ENCODE measurements at regions not wholly inside any gene's neighbourhood (a gene's known extent, or its start where the extent isn't known, plus 50 kb on each side); places are given as distances from the start of the nearest gene placed in this dataset.
"Not testable (repeated sequence)": the region's sequence is repeated elsewhere in the genome, so short reads cannot be mapped to it uniquely, and the experiment has no call there.

DNA sequence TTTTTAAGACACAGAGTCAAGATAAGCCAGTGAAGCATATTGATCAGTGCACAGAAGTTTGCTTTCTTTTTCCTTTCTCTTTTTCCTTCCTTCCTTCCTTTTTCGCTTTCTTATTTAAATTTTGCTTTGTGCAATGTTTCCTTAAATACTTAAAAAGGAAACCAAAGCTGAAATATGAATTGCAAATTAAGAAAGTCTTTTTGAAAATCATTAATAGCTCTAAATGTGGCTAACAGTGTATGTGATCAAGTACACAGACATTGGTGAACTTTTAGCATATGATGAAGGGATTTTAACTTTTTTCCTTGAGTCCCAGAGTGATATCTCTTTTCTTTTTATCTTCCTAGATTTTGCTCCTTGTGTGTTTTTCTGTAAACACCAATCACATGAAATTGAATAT, 1356.9 kb upstream of the PRR20A start:
- Mint-ChIP-seq H3K9me3 (peaks cover 3 to 13% (median 3%) of the 10 kb centered on the region in 3 donors), H3K27me3 (no peaks in the 10 kb centered on the region), H3K4me1 (no peaks in the 10 kb centered on the region), H3K27ac (no peak overlapping the region), H3K36me3 (no peaks in the 10 kb centered on the region), H3K4me3 (no peak overlapping the region)

GRCh38 chr13:55788548-55788947, 1352.2 kb upstream of the PRR20A start:
- no peaks in the 10 kb centered on the region for H3K27me3 Mint-ChIP-seq
- peaks cover 2% of the 10 kb centered on the region for H3K36me3 Mint-ChIP-seq
- H3K4me1 Mint-ChIP-seq, result no peaks in the 10 kb centered on the region
- peaks cover 2 to 8% (median 3%) of the 10 kb centered on the region in 3 donors for H3K9me3 Mint-ChIP-seq
- no peak overlapping the region for H3K4me3 Mint-ChIP-seq
- H3K27ac Mint-ChIP-seq, result no peak overlapping the region

DNA sequence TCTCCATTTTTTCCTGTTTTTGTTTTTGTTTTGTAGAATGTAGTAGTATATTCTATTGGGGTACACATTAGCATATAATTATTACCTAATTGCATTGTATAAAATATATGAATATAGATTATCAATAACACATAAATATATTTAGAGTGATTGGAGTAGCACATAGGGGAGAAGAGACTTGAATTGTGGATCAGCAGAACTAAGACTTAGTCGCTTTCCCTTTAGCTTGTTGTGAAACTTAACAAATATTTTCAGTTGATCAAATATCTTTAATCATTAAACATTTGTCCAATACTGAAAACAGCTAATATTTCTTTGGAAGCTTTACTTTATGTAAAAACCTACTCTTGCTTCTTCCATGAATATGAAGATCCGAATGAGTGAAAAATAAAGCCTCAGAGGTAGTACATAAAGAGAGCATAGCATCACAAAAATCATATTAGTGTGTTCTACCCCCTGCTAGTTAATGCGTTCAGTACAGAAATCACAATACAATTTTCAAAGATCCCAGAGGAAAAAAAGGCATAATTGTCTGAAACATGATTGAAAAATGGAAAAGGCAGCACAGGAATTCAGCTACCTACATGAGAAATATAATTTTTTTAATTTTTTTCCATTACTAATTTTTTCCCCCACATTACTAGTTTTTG, 1348.0 kb upstream of the PRR20A start:
- H3K27ac Mint-ChIP-seq, result no peak overlapping the region
- H3K36me3 Mint-ChIP-seq, result peaks cover 2% of the 10 kb centered on the region
- peaks cover 3 to 8% (median 5%) of the 10 kb centered on the region in 3 donors for H3K9me3 Mint-ChIP-seq
- H3K27me3 Mint-ChIP-seq, result no peaks in the 10 kb centered on the region
- no peaks in the 10 kb centered on the region for H3K4me1 Mint-ChIP-seq
- no peak overlapping the region for H3K4me3 Mint-ChIP-seq

DNA sequence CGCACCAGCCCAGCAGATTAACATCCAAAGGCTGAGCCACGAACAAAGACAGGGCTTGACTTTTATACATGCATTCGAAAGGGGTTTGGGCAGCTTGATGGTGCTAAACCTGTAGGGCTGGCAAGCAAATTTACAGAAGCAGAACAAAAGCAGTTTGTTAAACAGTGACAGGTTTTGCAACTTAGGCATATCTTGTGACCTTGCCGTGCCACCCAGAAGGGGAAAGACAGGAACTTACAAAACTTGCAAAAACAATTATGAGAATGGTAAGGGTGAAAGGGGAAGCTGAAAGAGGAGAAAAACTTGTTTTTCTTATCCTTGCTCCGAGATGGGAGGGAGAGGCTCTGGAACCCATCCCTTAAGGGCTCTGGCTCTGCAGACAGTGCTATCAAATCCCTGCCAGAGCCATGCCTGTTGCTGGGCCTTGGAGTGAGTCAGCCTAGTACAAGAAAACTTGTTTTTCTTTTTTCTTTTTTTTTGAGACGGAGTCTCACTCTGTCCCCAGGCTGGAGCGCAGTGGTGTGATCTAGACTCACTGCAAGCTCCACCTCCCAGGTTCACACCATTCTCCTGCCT, 1325.2 kb upstream of the PRR20A start:
- Mint-ChIP-seq H3K27me3 (no peaks in the 10 kb centered on the region), H3K27ac (no peak overlapping the region), H3K9me3 (peaks cover 2 to 7% (median 7%) of the 10 kb centered on the region in 3 donors), H3K4me1 (no peaks in the 10 kb centered on the region), H3K4me3 (no peak overlapping the region), H3K36me3 (peaks cover 2% of the 10 kb centered on the region)

GRCh38 chr13:55816976-55817601, 1323.6 kb upstream of the PRR20A start:
- no peaks in the 10 kb centered on the region for H3K27me3 Mint-ChIP-seq
- H3K36me3 Mint-ChIP-seq, result peaks cover 2% of the 10 kb centered on the region
- peaks cover 2 to 13% (median 5%) of the 10 kb centered on the region in 3 donors for H3K9me3 Mint-ChIP-seq
- peak overlapping the region in 1 of 4 donors; percentile 39 for H3K4me3 Mint-ChIP-seq
- H3K4me1 Mint-ChIP-seq, result no peaks in the 10 kb centered on the region
- no peak overlapping the region for H3K27ac Mint-ChIP-seq

DNA sequence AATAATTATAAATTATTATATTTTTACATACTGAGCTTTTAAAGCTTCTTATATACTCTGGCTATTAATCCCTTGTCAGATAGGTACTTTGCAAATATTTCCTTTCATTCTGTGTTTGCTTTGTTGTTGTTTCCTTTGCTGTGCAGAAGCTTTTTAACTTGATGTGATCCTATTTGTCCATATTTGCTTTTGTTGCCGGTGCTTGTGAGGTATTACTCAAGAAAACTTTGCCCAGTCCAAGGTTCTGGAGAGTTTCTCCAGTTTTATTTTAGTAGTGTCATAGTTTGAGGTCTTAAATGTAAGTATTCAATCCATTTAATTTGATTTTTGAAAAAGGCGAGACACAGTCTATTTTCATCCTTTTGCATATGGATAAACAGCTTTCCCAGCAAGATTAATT, 1319.9 kb upstream of the PRR20A start:
- peaks cover 2% of the 10 kb centered on the region for H3K36me3 Mint-ChIP-seq
- peaks cover 2 to 13% (median 5%) of the 10 kb centered on the region in 3 donors for H3K9me3 Mint-ChIP-seq
- no peaks in the 10 kb centered on the region for H3K27me3 Mint-ChIP-seq
- no peak overlapping the region for H3K27ac Mint-ChIP-seq
- no peaks in the 10 kb centered on the region for H3K4me1 Mint-ChIP-seq
- H3K4me3 Mint-ChIP-seq, result no peak overlapping the region

GRCh38 chr13:55869648-55870047, 1271.1 kb upstream of the PRR20A start:
- no peak overlapping the region for H3K27ac Mint-ChIP-seq
- H3K36me3 Mint-ChIP-seq, result no peaks in the 10 kb centered on the region
- no peak overlapping the region for H3K4me3 Mint-ChIP-seq
- H3K4me1 Mint-ChIP-seq, result no peaks in the 10 kb centered on the region
- H3K9me3 Mint-ChIP-seq, result peaks cover 0 to 15% (median 9%) of the 10 kb centered on the region in 3 donors
- no peaks in the 10 kb centered on the region for H3K27me3 Mint-ChIP-seq

- Mint-ChIP-seq H3K4me3 (no peak overlapping the region), H3K27me3 (no peaks in the 10 kb centered on the region), H3K36me3 (no peaks in the 10 kb centered on the region), H3K27ac (no peak overlapping the region), H3K4me1 (no peaks in the 10 kb centered on the region), H3K9me3 (peaks cover 1 to 5% (median 2%) of the 10 kb centered on the region in 3 donors)
These were observed 1253.2 kb upstream of the PRR20A start for GRCh38 chr13:55887561-55887960.

- no peak overlapping the region for H3K27ac Mint-ChIP-seq
- no peak overlapping the region for H3K4me3 Mint-ChIP-seq
- peaks cover 2 to 15% (median 5%) of the 10 kb centered on the region in 3 donors for H3K9me3 Mint-ChIP-seq
- no peaks in the 10 kb centered on the region for H3K4me1 Mint-ChIP-seq
- H3K27me3 Mint-ChIP-seq, result no peaks in the 10 kb centered on the region
- H3K36me3 Mint-ChIP-seq, result no peaks in the 10 kb centered on the region
These were observed 1247.2 kb upstream of the PRR20A start for GRCh38 chr13:55893540-55893939.

GRCh38 chr13:55937180-55937579, 1203.5 kb upstream of the PRR20A start:
- H3K4me3 Mint-ChIP-seq, result no peak overlapping the region
- no peaks in the 10 kb centered on the region for H3K4me1 Mint-ChIP-seq
- peaks cover 0 to 6% (median 5%) of the 10 kb centered on the region in 3 donors for H3K9me3 Mint-ChIP-seq
- no peaks in the 10 kb centered on the region for H3K27me3 Mint-ChIP-seq
- H3K36me3 Mint-ChIP-seq, result no peaks in the 10 kb centered on the region
- peak overlapping the region in 1 of 3 donors; percentile 62 for H3K27ac Mint-ChIP-seq

- H3K36me3 Mint-ChIP-seq, result no peaks in the 10 kb centered on the region
- H3K27me3 Mint-ChIP-seq, result no peaks in the 10 kb centered on the region
- H3K4me1 Mint-ChIP-seq, result no peaks in the 10 kb centered on the region
- H3K27ac Mint-ChIP-seq, result no peak overlapping the region
- peaks cover 3 to 13% (median 5%) of the 10 kb centered on the region in 3 donors for H3K9me3 Mint-ChIP-seq
- no peak overlapping the region for H3K4me3 Mint-ChIP-seq
These were observed 1192.5 kb upstream of the PRR20A start for GRCh38 chr13:55948175-55948574.

GRCh38 chr13:55963934-55964333, 1176.8 kb upstream of the PRR20A start:
- no peak overlapping the region for H3K27ac Mint-ChIP-seq
- H3K4me1 Mint-ChIP-seq, result no peaks in the 10 kb centered on the region
- H3K36me3 Mint-ChIP-seq, result no peaks in the 10 kb centered on the region
- peaks cover 0 to 6% (median 5%) of the 10 kb centered on the region in 3 donors for H3K9me3 Mint-ChIP-seq
- H3K27me3 Mint-ChIP-seq, result no peaks in the 10 kb centered on the region
- H3K4me3 Mint-ChIP-seq, result no peak overlapping the region

- Mint-ChIP-seq H3K9me3 (peaks cover 0 to 6% (median 3%) of the 10 kb centered on the region in 3 donors), H3K4me1 (no peaks in the 10 kb centered on the region), H3K27ac (no peak overlapping the region), H3K36me3 (no peaks in the 10 kb centered on the region), H3K27me3 (no peaks in the 10 kb centered on the region), H3K4me3 (no peak overlapping the region)
These were observed 1173.7 kb upstream of the PRR20A start for GRCh38 chr13:55967055-55967454.

DNA sequence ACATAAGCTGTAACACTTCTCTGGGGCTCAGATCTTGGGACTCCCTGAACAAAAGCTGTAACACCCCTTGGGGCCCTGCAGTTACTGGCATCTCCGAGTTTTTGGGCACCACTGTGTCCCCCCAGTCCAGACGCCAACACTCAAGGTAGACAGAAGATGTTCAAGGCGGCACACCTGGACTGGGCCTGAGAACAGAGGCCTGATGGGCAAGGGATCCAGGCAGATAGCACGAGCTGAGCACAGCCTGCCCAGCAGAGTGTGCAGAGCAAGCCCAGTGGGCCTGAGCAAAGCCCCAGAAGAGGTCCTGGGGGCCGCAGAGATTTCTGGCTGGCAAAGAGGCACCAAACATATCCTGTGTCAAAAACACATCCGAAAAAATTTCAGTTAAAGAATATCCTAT, 1163.3 kb upstream of the PRR20A start:
- H3K27ac Mint-ChIP-seq, result no peak overlapping the region
- no peaks in the 10 kb centered on the region for H3K4me1 Mint-ChIP-seq
- H3K36me3 Mint-ChIP-seq, result no peaks in the 10 kb centered on the region
- no peaks in the 10 kb centered on the region for H3K27me3 Mint-ChIP-seq
- no peak overlapping the region for H3K4me3 Mint-ChIP-seq
- H3K9me3 Mint-ChIP-seq, result peaks cover 0 to 18% (median 2%) of the 10 kb centered on the region in 3 donors

GRCh38 chr13:55981381-55981780, 1159.3 kb upstream of the PRR20A start:
- Mint-ChIP-seq H3K36me3 (no peaks in the 10 kb centered on the region), H3K9me3 (peaks cover 0 to 11% (median 2%) of the 10 kb centered on the region in 3 donors), H3K4me1 (no peaks in the 10 kb centered on the region), H3K27me3 (no peaks in the 10 kb centered on the region), H3K4me3 (no peak overlapping the region), H3K27ac (no peak overlapping the region)

- not testable (repeated sequence) for H3K4me3 Mint-ChIP-seq, H3K27ac Mint-ChIP-seq, H3K9me3 Mint-ChIP-seq, H3K4me1 Mint-ChIP-seq, H3K27me3 Mint-ChIP-seq, H3K36me3 Mint-ChIP-seq
These were observed 1156.7 kb upstream of the PRR20A start for GRCh38 chr13:55984026-55984425.

Measured in IgD-negative memory B cell (primary cell).